ENCODE measurements at regions not wholly inside any gene's neighbourhood (a gene's known extent, or its start where the extent isn't known, plus 50 kb on each side); places are given as distances from the start of the nearest gene placed in this dataset.

DNA sequence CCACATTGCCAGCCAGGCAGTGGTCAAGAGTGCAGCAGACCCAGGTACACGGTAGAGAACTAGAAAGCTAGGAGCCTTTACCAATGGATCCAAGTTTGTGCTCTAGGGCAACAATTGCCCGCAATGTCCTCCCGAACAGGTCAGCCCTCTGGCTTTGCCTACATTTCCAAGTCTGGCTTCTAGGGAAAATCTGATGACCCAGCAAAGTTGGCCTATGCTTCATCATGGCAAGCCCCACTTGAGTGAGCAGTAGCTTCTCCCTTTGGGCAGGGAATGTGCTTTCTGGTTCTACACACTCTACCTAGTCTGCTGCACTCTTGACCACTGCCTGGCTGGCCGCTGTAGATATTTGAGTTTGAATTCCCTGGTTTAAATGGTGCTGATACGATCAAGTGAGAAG lies 361.6 kb upstream of the NR2F2 start:
- Mint-ChIP-seq H3K4me3 (ENCODE audit: low read depth, unreplicated experiment) (no peak overlapping the region), H3K36me3 (ENCODE audit: insufficient read depth, unreplicated experiment) (no peaks in the 10 kb centered on the region), H3K27me3 (ENCODE audit: unreplicated experiment) (no peaks in the 10 kb centered on the region), H3K9me3 (ENCODE audit: low read depth, unreplicated experiment) (peaks cover under 1% of the 10 kb centered on the region), H3K27ac (ENCODE audit: unreplicated experiment) (no peak overlapping the region), H3K4me1 (ENCODE audit: low read depth, unreplicated experiment) (no peaks in the 10 kb centered on the region)
- no TSS peak for BruUV-seq (replicated peaks)
- no peak for DNase-seq
- intact Hi-C loops (cut with micrococcal nuclease; ENCODE audit: unreplicated experiment), result no loop called here
- TF ChIP-seq, protein P1, sequence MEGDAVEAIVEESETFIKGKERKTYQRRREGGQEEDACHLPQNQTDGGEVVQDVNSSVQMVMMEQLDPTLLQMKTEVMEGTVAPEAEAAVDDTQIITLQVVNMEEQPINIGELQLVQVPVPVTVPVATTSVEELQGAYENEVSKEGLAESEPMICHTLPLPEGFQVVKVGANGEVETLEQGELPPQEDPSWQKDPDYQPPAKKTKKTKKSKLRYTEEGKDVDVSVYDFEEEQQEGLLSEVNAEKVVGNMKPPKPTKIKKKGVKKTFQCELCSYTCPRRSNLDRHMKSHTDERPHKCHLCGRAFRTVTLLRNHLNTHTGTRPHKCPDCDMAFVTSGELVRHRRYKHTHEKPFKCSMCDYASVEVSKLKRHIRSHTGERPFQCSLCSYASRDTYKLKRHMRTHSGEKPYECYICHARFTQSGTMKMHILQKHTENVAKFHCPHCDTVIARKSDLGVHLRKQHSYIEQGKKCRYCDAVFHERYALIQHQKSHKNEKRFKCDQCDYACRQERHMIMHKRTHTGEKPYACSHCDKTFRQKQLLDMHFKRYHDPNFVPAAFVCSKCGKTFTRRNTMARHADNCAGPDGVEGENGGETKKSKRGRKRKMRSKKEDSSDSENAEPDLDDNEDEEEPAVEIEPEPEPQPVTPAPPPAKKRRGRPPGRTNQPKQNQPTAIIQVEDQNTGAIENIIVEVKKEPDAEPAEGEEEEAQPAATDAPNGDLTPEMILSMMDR (IDR thresholded peaks at IDR 0.05; ENCODE audit: unreplicated experiment), result no peak
- CTCF ChIA-PET, result no interaction called here

DNA sequence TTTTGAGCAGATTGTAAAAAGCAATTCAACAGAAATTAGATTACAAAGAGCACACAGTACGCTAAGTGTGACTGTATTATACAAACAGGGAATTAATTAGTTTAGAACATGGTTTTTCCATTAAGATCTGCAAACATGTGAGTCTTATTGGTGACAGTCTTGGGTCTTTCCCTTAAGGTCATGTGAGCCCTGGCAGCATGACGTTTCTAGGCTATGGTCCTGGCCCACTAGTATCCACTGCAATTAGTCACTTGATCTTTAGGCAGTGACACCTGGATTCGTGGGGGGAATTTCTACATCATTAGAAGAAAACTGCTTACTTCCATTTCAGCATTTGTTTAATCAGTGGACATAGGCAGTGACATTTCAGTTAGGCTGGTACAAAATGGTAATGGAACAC lies 360.2 kb upstream of the NR2F2 start:
- H3K27ac Mint-ChIP-seq (ENCODE audit: unreplicated experiment), result no peak overlapping the region
- BruUV-seq (replicated peaks), result no TSS peak
- H3K9me3 Mint-ChIP-seq (ENCODE audit: low read depth, unreplicated experiment), result no peaks in the 10 kb centered on the region
- H3K27me3 Mint-ChIP-seq (ENCODE audit: unreplicated experiment), result no peaks in the 10 kb centered on the region
- no peak for DNase-seq
- TF ChIP-seq, protein P1 (IDR thresholded peaks at IDR 0.05; ENCODE audit: unreplicated experiment), result no peak
- intact Hi-C loops (cut with micrococcal nuclease; ENCODE audit: unreplicated experiment), result no loop called here
- H3K36me3 Mint-ChIP-seq (ENCODE audit: insufficient read depth, unreplicated experiment), result no peaks in the 10 kb centered on the region
- CTCF ChIA-PET, result no interaction called here
- H3K4me3 Mint-ChIP-seq (ENCODE audit: low read depth, unreplicated experiment), result no peak overlapping the region
- H3K4me1 Mint-ChIP-seq (ENCODE audit: low read depth, unreplicated experiment), result no peaks in the 10 kb centered on the region

DNA sequence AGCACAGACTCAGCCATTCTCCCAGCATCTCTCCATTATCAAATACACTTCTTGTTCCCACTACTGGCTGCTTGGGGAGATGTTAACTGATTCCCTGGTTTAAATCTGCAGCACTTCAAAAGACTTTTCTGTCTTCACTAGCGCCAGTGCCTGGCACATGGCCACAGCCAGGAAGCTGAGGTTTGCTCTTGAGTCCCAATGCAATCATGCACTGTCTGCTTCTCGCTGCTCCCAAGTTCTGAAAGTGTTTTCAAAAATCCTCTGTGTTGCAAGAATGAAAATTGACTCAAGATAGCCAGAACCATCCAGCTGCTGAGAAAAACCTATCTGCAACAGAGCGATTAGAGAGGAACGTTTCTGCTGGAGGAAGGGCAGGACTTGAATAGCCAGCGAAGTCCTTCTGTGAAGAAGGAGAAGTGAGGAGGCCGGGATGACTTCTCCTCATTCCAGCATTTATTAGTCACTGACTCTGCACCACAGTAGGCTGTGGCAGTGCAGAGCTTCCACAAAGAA lies 358.4 kb upstream of the NR2F2 start:
- intact Hi-C loops (cut with micrococcal nuclease; ENCODE audit: unreplicated experiment), result no loop called here
- Mint-ChIP-seq H3K27me3 (ENCODE audit: unreplicated experiment) (no peaks in the 10 kb centered on the region), H3K9me3 (ENCODE audit: low read depth, unreplicated experiment) (no peaks in the 10 kb centered on the region), H3K36me3 (ENCODE audit: insufficient read depth, unreplicated experiment) (no peaks in the 10 kb centered on the region), H3K4me1 (ENCODE audit: low read depth, unreplicated experiment) (no peaks in the 10 kb centered on the region), H3K4me3 (ENCODE audit: low read depth, unreplicated experiment) (no peak overlapping the region), H3K27ac (ENCODE audit: unreplicated experiment) (no peak overlapping the region)
- CTCF ChIA-PET, result no interaction called here
- DNase-seq, result no peak
- TF ChIP-seq, protein P1 (IDR thresholded peaks at IDR 0.05; ENCODE audit: unreplicated experiment), result no peak
- no TSS peak for BruUV-seq (replicated peaks)

DNA sequence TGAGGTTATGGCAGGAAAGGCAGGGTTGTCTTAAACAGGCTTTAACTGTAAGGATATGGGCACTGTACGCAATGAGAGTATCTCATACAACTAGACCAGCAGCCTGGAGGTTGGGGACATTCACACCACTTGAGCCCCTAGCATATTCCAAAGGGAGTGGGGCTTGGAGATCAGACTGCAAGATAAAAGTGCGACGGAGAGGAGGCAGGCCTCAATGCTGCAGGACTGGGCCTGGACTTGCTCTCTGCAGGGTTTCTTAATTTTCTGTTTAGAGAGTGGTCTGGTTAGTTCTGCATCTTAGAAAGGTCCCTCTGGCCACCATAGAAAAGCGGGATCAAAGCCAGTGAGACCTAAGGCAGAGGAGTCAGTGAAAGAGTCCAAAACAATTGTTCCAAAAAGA lies 357.7 kb upstream of the NR2F2 start:
- CTCF ChIA-PET, result no interaction called here
- Mint-ChIP-seq H3K27ac (ENCODE audit: unreplicated experiment) (no peak overlapping the region), H3K4me3 (ENCODE audit: low read depth, unreplicated experiment) (no peak overlapping the region), H3K27me3 (ENCODE audit: unreplicated experiment) (no peaks in the 10 kb centered on the region), H3K9me3 (ENCODE audit: low read depth, unreplicated experiment) (no peaks in the 10 kb centered on the region), H3K4me1 (ENCODE audit: low read depth, unreplicated experiment) (no peaks in the 10 kb centered on the region), H3K36me3 (ENCODE audit: insufficient read depth, unreplicated experiment) (no peaks in the 10 kb centered on the region)
- TF ChIP-seq, protein P1 (IDR thresholded peaks at IDR 0.05; ENCODE audit: unreplicated experiment), result no peak
- intact Hi-C loops (cut with micrococcal nuclease; ENCODE audit: unreplicated experiment), result no loop called here
- DNase-seq, result no peak
- no TSS peak for BruUV-seq (replicated peaks)

All from Calu3 (cell line).